ENCODE measurements at regions not wholly inside any gene's neighbourhood (a gene's known extent, or its start where the extent isn't known, plus 50 kb on each side); places are given as distances from the start of the nearest gene placed in this dataset.

DNA sequence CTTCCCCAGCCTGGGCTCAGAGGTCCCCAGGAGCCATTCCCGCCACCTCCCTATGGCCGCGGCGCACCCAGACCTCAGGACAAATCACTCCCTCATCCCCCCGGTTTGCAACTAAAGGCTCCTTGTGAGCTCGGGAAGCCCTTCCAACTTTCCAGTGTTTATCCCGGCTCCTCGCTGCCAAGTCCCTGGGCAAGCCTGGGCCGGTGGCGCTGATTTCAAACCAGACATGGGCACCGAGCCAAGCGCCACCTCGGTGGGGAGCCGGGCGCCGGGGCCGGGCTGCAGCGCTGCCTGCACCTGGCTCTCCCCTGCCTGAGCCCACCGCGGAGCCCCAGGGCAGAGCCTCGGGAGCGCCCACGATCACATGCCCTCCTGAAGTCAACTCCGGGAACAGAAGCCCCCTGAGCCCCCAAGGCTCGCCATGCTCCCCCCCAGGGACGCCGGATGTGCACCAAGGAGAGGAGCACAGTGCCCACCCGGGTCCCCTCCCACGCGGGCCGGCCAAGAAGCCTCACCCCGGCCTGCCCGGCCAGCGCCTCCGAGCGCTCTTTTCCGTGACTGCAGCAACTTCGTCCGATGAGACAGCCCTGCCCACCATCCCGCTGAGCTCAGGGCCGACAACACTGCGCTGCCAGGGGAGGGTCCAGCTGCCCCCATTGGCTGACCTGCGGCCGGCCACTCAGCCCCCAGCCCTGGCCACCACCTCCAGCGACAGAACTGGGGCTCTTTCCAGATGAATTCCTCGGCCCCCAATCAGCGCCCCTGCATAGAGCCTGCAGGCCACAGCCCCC lies 50.0 kb downstream of the NCOR2 start:
- DNase-seq = peak; percentile 92

DNA sequence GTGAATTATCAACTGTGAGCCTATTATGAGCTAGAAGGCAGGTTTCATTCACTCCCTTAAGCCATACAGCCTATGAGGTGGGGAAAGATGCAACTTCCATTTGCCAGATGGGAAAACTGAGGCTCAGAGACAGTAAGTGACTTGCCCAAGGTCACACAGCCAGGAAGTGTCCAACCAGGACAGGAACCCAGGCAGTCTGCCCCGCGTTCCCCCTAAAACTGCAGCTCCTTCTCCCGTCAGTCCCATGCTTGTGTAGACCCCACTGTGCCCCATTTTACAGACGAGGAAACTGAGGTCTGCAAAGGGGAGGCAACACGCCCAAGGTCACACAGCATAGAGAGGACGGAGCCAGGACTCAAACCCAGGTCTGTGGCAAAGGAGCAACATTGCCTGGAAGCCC lies 50.6 kb downstream of the NCOR2 start:
- DNase-seq = no peak

DNA sequence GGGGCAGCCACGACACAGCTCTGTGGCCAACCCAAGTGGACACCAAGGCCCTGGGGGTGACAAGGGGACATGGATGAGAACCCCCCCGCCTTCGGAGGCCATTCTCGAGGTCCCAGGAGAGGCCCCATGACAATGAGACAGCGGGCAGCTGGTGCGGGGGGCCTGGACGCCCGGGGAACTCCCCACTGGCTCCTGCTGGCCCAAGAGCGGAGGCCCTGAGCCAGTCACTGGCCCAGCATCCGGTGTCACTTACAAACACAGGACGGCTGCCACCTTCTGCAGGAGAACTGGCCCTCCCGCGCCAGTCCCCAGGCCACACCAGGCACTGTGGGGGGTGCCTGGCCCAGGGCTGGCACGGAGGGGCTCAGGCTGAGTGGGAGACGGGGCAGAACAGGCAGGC lies 51.4 kb downstream of the NCOR2 start:
- no peak for DNase-seq

DNA sequence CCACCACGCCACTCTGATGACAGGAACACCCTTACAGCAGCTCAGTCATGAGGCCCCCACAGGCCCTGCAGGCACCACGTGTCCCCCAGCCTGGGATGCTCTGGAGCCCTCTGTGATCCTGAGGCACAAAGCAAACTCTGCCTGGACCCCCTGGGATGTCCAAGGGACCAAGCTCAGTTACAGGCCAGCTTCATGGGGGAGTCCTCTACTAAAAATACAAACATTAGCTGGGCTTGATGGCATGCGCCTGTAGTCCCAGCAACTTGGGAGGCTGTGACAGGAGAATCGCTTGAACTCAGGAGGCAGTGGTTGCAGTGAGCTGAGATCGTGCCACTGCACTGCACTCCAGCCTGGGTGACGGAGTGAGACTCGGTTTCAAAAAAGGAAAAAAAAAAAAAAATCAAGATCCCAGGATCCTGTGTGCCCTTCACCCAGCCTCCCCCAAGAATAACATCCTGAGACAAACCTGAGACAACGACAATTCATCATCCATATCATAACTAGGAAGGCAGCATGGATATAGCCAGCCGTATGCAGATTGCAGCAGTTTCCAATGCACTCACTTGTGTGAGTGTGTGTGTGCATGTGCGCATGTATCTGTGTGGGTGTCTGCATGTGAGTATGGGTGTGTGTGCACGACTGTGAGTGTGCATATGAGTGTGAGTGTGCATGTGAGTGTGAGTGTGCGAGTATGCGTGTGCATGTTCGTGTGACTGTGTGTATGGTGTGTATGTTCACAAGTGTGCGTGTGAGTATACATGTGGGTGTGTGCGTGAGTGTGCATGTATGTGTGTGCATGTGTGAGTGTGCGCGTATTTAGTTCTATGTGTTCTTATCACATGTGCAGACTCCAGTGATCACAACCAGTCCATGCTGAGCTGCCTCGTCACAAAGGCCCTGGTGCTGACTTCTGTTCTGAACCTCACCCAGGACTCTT lies 52.1 kb downstream of the NCOR2 start:
- DNase-seq = no peak

DNA sequence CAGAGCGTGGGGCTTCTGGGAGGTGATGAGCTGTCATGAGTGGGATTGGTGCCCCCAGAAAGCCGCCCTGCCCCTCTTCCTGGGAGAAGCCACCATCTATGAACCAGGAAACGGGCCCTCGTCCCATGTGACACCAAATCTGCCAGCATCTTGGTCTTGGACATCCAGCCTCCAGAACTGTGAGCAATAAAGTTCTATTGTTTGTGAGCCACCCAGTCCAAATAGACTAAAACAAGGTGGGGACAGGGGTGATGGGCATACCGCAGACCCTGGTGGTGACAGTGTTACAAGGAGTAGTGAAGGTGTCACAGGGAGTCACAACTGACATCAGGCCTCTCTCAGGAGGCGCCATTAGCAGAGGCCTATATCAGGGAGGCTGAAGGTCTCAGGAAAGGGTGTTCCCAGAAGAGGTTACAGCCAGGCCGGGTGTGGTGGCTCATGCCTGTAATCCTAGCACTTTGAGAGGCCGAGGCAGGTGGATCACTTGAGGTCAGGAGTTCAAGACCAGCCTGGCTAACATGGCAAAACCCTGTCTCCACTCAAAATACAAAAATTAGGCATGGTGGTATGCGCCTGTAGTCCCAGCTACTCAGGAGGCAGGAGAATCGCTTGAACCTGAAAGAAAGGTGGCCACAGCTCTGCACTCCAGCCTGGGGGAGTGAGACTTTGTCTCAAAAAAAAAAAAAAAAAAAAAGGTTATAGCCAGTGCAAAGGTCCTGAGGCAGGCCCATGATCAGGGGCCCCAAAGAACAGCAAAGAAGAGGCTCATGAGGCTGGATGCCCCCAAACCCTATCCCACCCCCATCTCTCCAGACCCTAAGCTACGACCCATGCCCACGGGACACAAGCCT lies 53.0 kb downstream of the NCOR2 start:
- DNase-seq = no peak

DNA sequence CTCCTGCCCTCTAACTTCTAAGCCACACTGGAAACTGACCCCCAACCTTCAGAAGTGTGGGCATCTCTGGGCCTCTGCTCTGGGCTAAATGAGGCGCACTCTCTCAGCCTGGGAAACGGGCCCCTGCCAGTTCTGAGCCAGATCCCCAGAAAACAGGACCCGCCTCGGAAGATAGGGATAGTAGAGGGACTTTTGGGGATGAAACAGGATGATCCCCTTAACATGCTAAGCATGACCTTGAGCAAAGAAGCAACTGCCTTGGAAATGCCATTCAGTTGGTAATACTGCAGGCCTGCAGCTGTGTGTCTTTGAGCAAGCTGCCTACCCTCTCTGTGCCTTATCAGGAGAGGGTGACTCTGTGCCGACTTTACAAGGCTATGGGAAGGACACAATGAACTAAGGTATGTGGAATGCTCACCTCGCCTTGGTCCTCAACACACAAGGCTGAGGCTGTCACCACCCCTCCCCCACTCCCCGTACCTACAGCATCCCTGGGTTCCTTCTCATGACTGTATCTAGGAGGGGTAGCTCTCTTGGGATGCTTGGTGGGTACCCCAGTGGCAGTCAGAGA lies 54.0 kb downstream of the NCOR2 start:
- DNase-seq = no peak

DNA sequence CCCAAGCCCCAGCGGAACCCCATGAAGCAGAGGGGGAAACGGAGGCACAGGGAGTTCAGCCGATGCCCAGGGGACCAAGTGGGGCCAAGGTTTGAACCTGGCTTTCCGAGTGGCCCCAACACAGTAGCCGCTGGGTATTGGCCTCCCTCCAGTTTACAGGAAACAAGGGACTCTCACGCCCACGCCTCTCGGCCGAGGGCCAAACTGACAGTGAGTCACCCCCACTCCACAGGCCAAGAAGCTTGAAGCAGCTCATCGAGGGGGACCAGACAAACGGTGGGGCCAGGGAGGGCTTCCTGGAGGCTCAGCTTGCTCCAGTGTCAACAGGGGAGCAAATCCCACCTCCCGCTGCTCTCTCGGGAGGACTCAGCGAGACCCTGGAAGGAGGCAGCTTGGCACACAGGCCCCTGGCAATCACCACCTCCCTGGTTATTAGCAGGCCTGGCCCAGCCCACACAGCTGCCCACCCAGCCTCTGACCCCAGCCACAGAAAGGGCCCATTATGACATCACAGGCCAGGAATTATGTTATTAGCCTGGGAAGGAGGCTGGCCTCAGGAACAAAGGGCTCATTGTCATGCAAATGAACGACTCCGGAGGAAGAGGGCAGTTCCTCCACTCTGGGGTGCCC lies 54.6 kb downstream of the NCOR2 start:
- no peak for DNase-seq

DNA sequence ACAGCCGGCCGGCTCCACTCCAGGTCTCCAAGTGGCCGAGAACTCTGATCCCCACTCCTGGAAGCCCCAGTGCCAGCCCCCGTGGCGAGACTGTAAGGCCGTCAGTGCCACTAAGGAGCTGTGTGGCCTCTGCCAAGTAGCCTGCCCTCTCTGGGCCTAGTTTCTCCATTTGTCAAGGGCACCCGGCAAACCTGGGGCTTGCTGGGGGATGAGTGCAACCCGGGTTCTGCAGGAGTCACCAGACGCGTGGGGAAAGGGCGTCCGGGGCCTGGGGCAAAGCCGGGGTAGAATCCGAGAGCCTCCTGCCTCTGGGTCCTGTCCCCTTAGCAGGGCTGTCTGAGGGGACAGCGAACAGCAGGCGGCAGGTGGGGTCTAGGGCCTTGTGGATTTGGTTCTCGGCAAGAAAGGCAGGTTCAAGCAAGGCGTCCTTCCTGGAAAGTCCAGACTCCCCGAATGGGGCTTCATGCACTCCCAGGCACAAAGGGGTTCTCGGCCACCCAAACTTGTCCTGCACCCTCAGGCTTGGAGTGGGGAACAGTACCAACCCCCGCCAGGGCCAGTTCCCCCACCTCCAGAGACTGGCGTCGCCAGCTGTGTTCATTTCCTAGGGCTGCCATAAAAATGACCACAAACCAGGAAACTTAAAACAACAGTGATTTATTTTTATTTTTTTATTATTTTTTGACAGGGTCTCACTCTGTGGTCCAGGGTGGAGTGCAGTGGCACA lies 56.0 kb downstream of the NCOR2 start:
- DNase-seq = no peak

DNA sequence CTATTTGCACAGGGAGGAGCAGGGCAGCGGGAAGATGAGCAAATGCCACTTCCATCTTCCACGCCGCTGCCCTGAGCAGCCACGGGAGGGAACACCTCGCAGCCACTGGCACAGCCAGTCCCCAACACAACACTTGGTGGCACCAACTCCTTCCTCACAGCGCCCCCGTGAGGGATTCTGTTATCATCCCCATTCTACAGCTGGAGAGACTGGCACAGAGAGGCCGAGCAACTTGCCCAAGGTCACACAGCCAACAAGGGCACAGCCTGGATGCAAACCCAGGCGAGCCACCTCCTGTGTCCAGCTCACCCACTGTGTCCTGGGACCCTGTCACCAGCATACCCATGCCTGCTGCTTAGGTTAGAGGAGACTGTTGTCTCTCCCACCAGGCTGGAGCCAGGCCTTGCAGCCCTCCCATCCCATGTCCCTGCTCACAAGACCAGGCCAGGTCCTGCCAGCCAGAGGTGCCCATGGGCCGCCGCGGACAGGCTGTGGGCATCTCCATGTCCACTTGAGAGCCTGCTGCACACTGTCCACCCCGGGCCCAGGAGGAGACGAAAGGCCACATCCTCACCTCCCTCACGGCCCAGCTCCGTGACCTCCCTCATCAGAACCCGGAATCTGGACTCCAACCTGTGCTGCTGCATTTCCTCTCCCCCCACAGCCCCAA lies 57.0 kb downstream of the NCOR2 start:
- DNase-seq = peak; percentile 62

DNA sequence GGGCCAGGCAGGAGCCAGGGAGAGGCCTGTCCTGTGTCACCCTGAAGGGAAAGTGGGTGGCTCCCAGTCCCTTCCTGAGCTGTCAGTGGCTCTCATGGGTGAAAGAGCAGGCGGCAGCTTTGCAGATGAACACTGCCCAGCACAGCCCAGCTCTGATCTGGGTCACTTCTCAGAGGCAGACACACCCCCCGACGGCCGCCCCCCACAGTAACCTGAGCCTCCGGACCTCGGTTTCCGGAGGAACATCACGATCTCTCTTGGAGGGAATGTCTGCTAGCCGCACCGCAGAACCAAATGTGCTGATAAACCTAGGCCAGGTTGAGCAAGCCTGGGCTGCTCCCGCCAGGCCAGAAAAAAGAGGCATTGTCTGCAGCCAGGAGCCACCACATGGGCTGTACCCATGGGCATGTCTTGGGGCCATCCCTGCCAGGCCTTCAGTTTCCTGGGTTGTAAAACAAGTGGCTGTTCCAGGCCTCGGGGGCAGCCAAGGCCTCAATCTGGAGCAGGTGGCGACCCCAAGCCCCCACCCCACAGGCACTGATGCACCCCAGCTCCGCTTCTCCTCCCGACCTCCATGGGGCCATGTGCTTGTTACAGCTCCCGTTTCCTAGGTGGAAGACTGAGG lies 57.6 kb downstream of the NCOR2 start:
- peak; percentile 51 for DNase-seq

DNA sequence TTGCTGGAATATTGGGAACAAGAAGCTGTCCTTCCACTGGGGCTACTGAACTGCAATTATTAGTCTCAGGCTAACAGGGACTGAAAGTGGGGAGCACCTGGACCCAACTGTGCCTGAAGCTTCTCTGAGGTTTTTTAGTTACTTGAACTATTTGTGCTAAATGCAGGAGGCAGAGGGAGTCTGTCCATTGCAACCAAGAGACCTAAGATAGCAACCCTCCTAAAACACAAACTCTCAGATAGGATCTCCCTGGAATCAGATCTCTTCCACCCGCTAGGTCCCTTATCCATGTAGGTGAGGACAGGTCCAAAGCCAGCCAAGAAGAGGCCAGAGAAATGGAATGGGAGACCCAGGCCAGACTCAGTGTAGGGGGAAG lies 58.1 kb downstream of the NCOR2 start:
- DNase-seq = no peak

DNA sequence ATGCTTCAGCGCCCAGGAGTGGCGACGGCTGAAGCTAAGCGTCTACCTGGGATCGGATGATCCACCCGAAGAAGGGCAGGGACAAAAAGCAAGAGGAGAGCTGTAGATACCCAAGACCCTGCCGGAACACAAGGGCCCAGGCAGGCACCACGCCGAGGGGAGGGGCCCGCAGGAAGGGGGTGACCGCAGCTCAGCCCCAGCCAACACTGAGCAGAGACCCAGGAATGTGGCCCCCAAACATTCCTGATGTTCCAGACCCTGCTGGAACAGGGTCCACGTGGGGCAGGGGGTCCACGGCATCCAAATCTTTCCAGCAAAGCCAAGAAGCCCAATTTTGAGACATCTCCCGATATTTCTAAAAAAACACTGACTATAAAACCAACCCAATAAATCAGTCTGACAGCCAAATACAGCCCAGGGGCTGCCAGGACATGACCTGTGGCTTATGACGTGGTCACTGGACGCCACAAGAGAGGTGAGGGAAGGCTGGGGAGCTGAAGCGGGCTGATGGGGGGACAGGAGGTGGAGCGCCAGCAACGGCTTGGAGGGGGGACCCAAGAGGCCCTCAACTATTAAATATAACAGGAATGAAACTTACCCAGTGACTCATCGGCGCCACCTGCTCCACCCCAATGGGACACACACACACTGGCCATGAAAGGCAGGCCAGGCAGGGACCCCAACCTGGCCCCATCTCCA lies 58.9 kb downstream of the NCOR2 start:
- no peak for DNase-seq

DNA sequence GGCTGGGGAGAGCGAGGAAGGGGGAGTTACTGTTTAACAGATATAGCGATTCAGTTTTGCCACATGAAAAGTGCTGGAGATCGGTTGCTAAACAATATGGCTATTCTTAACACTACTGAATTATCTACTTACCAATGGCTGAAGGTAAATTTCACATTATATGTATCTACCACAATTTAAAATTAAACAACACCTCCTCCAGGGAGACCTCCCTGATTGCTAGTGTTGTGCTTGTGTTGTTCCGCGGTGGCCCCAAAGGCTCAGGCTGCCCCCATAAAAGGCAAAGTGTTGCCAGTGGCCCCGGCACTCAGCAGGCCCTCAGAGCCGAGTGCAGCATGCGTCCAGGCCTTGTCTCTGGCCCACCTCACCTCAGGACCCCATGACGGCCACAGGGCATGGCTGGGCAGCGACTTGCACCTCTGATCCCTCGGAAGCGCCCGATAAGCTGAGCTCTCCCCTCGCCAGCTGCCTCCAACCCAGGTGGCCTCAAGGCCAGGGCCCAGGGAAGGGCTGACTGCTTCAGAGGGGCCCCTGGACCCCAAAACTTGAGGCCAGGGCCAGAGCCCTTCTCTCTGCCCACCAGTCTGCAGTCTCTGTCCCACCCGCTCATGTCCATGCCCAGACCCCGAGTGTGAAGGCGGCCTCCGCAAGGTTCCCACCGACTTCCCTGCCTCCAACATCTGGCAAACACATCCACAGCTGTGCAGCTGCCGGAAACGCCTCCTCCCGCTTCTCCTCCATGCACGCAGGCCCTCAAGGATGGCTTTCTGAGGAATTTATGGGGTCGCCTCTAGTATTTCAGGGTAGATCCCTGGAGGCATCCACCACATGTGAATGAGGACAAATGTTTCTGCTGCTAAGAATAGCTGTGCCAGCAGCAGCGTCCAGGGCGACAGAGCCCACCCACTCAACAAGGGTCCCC lies 60.0 kb downstream of the NCOR2 start:
- peak; percentile 37 for DNase-seq

DNA sequence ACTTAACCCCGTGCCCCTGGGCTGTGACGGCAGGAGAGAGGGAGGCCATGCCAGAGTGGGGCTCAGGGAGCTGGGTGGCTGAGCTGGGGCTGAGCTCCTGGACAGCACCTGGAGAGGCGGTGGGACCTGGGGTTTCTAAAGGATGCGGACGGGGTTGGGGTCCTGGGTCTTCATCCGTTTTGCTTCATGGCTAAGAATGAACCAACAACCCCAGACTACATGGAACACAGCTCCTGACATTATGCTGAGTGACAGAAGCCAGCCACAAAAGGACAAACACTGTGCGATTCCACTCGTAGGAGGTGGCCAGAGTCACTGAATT lies 60.6 kb downstream of the NCOR2 start:
- DNase-seq = no peak

DNA sequence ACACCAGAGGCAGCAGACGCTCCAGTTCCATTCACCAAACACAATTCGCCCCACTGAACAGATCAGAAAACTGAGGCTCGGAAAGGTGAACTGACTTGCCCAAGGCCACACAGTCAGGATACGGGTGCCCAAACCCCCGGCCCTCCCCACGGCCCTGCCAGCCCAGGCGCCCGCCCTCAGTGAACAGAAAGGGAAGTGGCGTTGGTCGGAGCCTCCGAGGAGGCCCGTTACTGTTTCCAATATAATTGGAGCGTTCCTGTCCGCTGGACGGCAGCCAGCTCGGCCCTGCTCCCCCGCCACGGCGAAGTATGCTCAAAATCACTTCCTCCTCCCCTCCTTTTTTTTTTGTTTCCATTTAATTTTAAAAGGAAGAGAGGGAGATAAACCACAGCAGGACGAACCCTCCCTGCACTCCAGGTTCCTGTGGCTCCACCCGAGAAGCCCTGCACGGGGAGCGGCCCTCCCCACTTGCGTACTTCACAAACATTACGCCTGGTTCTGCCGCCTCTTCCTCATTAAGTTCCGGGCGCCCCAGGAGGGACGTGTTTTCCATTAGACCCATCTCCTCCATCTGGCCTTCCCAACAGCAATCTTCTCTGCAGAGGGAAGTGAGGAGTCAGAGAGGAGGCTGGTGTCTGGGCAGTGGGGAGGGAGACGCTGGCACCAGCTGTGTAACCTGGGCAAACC lies 61.1 kb downstream of the NCOR2 start:
- peak; percentile 96 for DNase-seq

DNA sequence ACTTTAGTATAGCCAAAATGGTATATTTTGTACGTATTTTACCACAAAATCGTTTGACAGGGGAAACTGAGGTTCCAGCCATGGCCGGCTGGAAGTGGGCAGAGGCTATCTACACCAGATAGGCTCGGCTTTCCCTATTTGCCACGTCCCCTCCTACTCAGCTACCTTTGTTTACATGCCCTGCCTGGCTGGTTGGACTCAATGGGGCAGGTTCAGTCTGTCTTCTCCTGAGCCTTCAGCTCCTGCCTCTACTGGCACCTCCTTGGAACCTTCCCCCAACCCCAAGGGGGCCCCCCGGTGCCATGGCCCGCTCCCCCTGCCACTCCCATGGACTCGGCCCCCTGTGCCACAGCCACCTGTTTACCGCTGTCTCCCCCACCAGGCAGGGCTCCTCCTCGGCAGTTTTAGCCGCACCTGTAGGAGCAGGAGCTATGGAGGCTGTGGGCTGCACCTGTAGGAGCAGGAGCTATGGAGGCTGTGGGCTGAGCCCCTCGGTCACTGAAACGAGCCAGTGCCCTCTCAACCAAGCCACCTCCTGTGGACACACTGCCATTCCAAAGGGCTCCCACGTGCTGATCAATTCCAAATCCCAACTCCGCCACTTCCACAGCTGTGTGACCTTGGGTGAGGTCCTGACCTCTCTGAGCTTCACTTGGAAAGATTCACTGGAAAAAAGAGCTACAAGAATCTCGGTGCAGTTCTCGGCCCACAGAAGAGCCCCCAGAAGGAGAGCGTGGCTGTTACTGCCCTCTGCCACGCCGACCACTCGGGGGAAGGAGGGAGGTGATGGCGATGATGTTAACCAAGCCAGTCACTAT lies 62.2 kb downstream of the NCOR2 start:
- no peak for DNase-seq

DNA sequence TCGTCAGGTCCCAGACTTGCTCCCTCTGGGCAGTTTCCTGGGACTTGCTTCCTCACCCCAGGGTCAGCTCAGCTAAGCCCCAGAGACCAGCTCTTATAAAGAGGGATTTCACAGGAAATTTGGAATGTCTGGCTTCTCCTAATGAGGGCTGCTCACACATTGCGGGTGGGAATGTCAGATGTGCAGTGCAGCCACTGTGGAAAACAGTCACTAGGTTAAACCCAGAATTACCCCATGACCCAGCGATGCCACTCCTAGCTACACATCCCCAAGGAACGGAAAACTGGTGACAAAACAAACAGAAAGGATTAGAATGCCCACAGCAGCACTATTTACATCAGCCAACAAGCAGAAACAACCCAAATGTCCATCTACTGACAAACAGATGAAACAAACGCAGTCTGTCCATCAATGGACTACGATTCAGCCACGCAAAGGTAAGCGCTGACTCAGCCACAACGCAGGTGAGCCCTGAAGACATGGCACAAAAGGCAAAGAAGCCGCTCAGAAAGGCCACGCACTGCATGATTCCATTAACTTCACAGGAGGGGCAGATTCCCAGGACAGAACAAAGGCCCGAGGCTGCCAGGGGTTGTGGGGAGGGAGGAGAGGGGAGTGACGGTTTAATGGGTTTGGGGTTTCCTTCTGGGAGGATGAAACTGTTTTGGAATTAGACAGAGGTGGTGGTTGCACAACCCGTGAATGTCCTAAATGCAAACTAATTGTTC lies 63.0 kb downstream of the NCOR2 start:
- DNase-seq = no peak

Data from NCI-H2171 treated with DMSO at 0.1 percent for 48 hours (cell line).